B cell (primary cell): ENCODE measurements at regions not wholly inside any gene's neighbourhood (a gene's known extent, or its start where the extent isn't known, plus 50 kb on each side); places are given as distances from the start of the nearest gene placed in this dataset.

Experiments used
- ATAC-seq: fragments of 200-7000 bp; cut with Tn5 transposase; one replicate; pipeline ENCODE4 v1.10.0; 2021; ENCODE audit warnings: low read depth, mild to moderate bottlenecking, moderate number of reproducible peaks, moderate library complexity
- CTCF ChIA-PET: fragments of 350-600 bp; sonication (Branson Sonifier 250); formaldehyde crosslinking; loops from one replicate; lab custom pipeline; 2021; ENCODE audit warnings: antibody characterized with exemption, inconsistent platforms; lab: Charles Lee
- POLR2A ChIA-PET: fragments of 350-600 bp; sonication (Branson Sonifier 250); formaldehyde crosslinking; loops from one replicate; lab custom pipeline; 2021; ENCODE audit warnings: antibody characterized with exemption; lab: Charles Lee
- DNase-seq: peaks from one replicate; pipeline ENCODE4 v3.0.0; 2013
- H2AFZ ChIP-seq: 2 replicates; pipeline ENCODE4 v1.6.1; 2012; ENCODE audit warnings: mild to moderate bottlenecking, low read depth, low read length; ENCODE audit not compliant: insufficient read depth, poor library complexity, severe bottlenecking
- H3K27ac ChIP-seq, 2 donors: 1 replicate in 1 of 2; 2 replicates in 1 of 2; pipeline ENCODE4 v1.5.1; 2012 to 2013; ENCODE audit warnings: low read length in 2 of 2, mild to moderate bottlenecking in 2 of 2, moderate library complexity in 1 of 2
- H3K27me3 ChIP-seq, 4 experiments: fragments of 200-600 bp in 1 of 4; sonication (generic) in 1 of 4; replicated peaks in 1 of 4; 1 replicate in 2 of 4; 2 replicates in 2 of 4; pipeline versions ENCODE4 v1.6.1 to v1.7.0; 2013 to 2016; ENCODE audit warnings: low read length in 3 of 4, mild to moderate bottlenecking in 2 of 4, mixed read lengths in 1 of 4, moderate library complexity in 1 of 4; ENCODE audit not compliant: insufficient read depth in 4 of 4, control insufficient read depth in 3 of 4; ENCODE audit errors: control extremely low read depth in 1 of 4
- H3K36me3 ChIP-seq, 2 experiments: replicated peaks in 1 of 2; 1 replicate in 1 of 2; 2 replicates in 1 of 2; pipeline versions ENCODE4 v1.6.1 to v1.7.1; 2013; ENCODE audit warnings: low read length in 1 of 2; ENCODE audit not compliant: insufficient read depth in 2 of 2, control insufficient read depth in 1 of 2; ENCODE audit errors: control extremely low read depth in 1 of 2, extremely low read depth in 1 of 2
- H3K4me1 ChIP-seq, 2 donors: fragments of 200-600 bp in 1 of 2; sonication (generic) in 1 of 2; 1 replicate in 1 of 2; 2 replicates in 1 of 2; pipeline versions ENCODE4 v1.5.1 to v1.6.1; 2013 to 2017; ENCODE audit warnings: low read length in 2 of 2; ENCODE audit not compliant: control insufficient read depth in 2 of 2, insufficient read depth in 2 of 2
- H3K4me2 ChIP-seq: replicated peaks from 2 replicates; pipeline ENCODE3; 2012; ENCODE audit warnings: mild to moderate bottlenecking, low read depth, low read length; ENCODE audit not compliant: poor library complexity, severe bottlenecking
- H3K4me3 ChIP-seq, 5 experiments: fragments of 200-600 bp in 1 of 5; sonication (generic) in 1 of 5; 1 replicate in 3 of 5; 2 replicates in 2 of 5; pipeline versions ENCODE4 v1.5.1 to v1.7.0; 2011 to 2016; ENCODE audit warnings: low read length in 4 of 5, mild to moderate bottlenecking in 4 of 5, low read depth in 2 of 5, control low read depth in 1 of 5, moderate library complexity in 1 of 5; ENCODE audit not compliant: insufficient read depth in 1 of 5; ENCODE audit errors: control extremely low read depth in 1 of 5, extremely low read depth in 1 of 5
- H3K79me2 ChIP-seq: fragments of 200-600 bp; sonication (generic); one replicate; pipeline ENCODE4 v1.6.0; 2016; ENCODE audit warnings: low read length; ENCODE audit not compliant: control insufficient read depth, insufficient read depth
- H3K9ac ChIP-seq: fragments of 200-600 bp; sonication (generic); 2 replicates; pipeline ENCODE4 v1.6.1; 2017; ENCODE audit warnings: mild to moderate bottlenecking, low read length, moderate library complexity
- H3K9me3 ChIP-seq, 3 donors: one replicate each; pipeline versions ENCODE4 v1.6.1 to v1.7.1; 2013; ENCODE audit warnings: low read length in 2 of 3; ENCODE audit not compliant: control insufficient read depth in 2 of 3, insufficient read depth in 1 of 3; ENCODE audit errors: control extremely low read depth in 1 of 3
- H4K20me1 ChIP-seq: 2 replicates; pipeline ENCODE4 v1.6.0; 2012; ENCODE audit warnings: mild to moderate bottlenecking, low read length; ENCODE audit not compliant: insufficient read depth, control insufficient read depth, poor library complexity, severe bottlenecking
- H3K27ac Mint-ChIP-seq: one replicate; pipeline ENCODE4 v1.8.0; 2021; ENCODE audit warnings: mixed read lengths
- H3K27me3 Mint-ChIP-seq: one replicate; pipeline ENCODE4 v1.8.0; 2021; ENCODE audit warnings: mixed read lengths
- H3K4me1 Mint-ChIP-seq: one replicate; pipeline ENCODE4 v1.8.0; 2021; ENCODE audit warnings: mixed read lengths
- H3K4me3 Mint-ChIP-seq: one replicate; pipeline ENCODE4 v1.8.0; 2021; ENCODE audit warnings: mixed read lengths
- H3K9me3 Mint-ChIP-seq: one replicate; pipeline ENCODE4 v1.8.0; 2022; ENCODE audit warnings: mixed read lengths; ENCODE audit not compliant: insufficient read depth
- EZH2 ChIP-seq: IDR thresholded peaks from 2 replicates; pipeline ENCODE4 v1.6.1; 2012; ENCODE audit warnings: borderline replicate concordance, low read depth, mild to moderate bottlenecking, moderate library complexity, low read length; ENCODE audit not compliant: insufficient read depth, poor library complexity, severe bottlenecking
- WGBS: methylation state at CpG from one replicate; pipeline ENCODE4 v1.1.5; 2013; ENCODE audit warnings: missing lambda C conversion rate; ENCODE audit not compliant: insufficient coverage; 5-methylcytosine and 5-hydroxymethylcytosine counted together
- intact Hi-C: fragments of 100-400 bp; cut with micrococcal nuclease; formaldehyde crosslinking; loops from one replicate; pipeline ENCODE4 v1.10.0; 2022
- TF ChIP-seq, protein P1 (sequence below): fragments of 200-600 bp; IDR thresholded peaks from one replicate; pipeline ENCODE4 v1.8.0; 2022; ENCODE audit warnings: antibody characterized with exemption, mild to moderate bottlenecking

DNA sequence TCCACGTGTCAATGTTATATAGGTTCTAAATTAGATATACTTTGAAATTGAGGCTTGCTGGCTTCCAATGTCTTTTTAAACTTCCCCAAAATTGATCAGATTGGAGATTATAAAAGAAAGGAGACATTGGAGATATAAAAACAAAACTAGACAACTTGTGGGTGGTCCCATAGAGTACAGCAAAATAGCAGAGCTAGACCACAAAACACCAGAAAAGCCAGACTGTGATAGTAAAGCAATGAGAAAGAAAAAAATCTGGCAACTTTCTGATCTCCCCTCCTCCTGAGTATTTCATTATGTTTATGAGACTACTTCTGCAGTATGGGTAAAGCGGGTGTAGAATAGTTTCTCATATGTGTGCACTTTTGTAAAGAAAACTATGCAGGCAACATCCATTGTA is 713.8 kb upstream of the MEF2C start:
- peaks cover 3% of the 10 kb centered on the region for H3K9me3 Mint-ChIP-seq
- intact Hi-C loops = no loop called here
- no peaks in the 10 kb centered on the region for H3K36me3 ChIP-seq
- ChIA-PET CTCF (no interaction called here), POLR2A (no interaction called here)
- no peak overlapping the region for H3K27ac ChIP-seq
- no peak overlapping the region for H3K27ac Mint-ChIP-seq
- no peaks in the 10 kb centered on the region for H3K9me3 ChIP-seq
- H3K9ac ChIP-seq = no peak overlapping the region
- no peaks in the 10 kb centered on the region for H4K20me1 ChIP-seq
- ATAC-seq = no peak
- H3K27me3 Mint-ChIP-seq = no peaks in the 10 kb centered on the region
- no peaks in the 10 kb centered on the region for H3K4me1 ChIP-seq
- H3K27me3 ChIP-seq = no peaks in the 10 kb centered on the region
- H3K79me2 ChIP-seq = no peaks in the 10 kb centered on the region
- H3K4me3 ChIP-seq = no peak overlapping the region
- peaks cover 13% of the 10 kb centered on the region for H3K4me1 Mint-ChIP-seq
- TF ChIP-seq, protein P1, sequence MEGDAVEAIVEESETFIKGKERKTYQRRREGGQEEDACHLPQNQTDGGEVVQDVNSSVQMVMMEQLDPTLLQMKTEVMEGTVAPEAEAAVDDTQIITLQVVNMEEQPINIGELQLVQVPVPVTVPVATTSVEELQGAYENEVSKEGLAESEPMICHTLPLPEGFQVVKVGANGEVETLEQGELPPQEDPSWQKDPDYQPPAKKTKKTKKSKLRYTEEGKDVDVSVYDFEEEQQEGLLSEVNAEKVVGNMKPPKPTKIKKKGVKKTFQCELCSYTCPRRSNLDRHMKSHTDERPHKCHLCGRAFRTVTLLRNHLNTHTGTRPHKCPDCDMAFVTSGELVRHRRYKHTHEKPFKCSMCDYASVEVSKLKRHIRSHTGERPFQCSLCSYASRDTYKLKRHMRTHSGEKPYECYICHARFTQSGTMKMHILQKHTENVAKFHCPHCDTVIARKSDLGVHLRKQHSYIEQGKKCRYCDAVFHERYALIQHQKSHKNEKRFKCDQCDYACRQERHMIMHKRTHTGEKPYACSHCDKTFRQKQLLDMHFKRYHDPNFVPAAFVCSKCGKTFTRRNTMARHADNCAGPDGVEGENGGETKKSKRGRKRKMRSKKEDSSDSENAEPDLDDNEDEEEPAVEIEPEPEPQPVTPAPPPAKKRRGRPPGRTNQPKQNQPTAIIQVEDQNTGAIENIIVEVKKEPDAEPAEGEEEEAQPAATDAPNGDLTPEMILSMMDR = no peak
- TF ChIP-seq EZH2 = no peak
- no peak for DNase-seq
- no CpG with 5 or more reads among the region's 2 CpGs for WGBS
- no peak overlapping the region for H2AFZ ChIP-seq
- no peak overlapping the region for H3K4me2 ChIP-seq
- no peak overlapping the region for H3K4me3 Mint-ChIP-seq

DNA sequence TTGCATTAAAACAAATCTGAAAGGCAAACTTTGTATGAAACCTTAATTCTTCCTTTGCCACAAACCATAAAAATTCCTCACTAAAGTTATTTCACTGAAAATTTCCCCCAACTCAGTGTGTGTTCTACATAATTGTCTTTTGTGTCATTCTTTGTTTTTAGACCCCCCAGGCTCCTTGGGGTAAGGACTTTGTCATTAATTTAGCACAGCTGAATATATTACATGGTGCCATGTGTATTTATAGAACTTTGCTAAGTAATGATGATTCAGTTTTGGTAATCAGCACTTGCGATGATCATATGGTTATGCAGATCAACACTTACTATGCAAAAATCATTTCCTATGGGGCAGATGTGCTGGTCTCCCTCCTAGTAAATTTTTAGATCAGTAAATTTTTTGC is 712.1 kb upstream of the MEF2C start:
- Histone ChIP-seq H2AFZ (no peak overlapping the region), H3K27ac (no peak overlapping the region), H3K9me3 (peaks cover 0 to 8% (median 4%) of the 10 kb centered on the region in 3 donors), H3K27me3 (no peaks in the 10 kb centered on the region), H3K9ac (no peak overlapping the region), H3K36me3 (no peaks in the 10 kb centered on the region), H4K20me1 (no peaks in the 10 kb centered on the region), H3K4me2 (no peak overlapping the region), H3K4me1 (no peaks in the 10 kb centered on the region), H3K4me3 (no peak overlapping the region), H3K79me2 (no peaks in the 10 kb centered on the region)
- Mint-ChIP-seq H3K4me1 (peaks cover 13% of the 10 kb centered on the region), H3K27me3 (no peaks in the 10 kb centered on the region), H3K4me3 (no peak overlapping the region), H3K27ac (no peak overlapping the region), H3K9me3 (peaks cover 3% of the 10 kb centered on the region)
- DNase-seq = no peak
- no CpG with 5 or more reads among the region's 1 CpG for whole genome bisulfite sequencing
- ChIA-PET POLR2A (no interaction called here), CTCF (no interaction called here)
- intact Hi-C loops = no loop called here
- no peak for ATAC-seq
- TF ChIP-seq, protein P1 = no peak
- no peak for TF ChIP-seq EZH2
